Neutrophil (primary cell): ENCODE measurements at regions not wholly inside any gene's neighbourhood (a gene's known extent, or its start where the extent isn't known, plus 50 kb on each side); places are given as distances from the start of the nearest gene placed in this dataset.
A peak's percentile ranks its signal among the peaks of the same experiment; 100 is the strongest.
"Not testable (repeated sequence)": the region's sequence is repeated elsewhere in the genome, so short reads cannot be mapped to it uniquely, and the experiment has no call there.

ENCODE experiments used
- H3K27ac ChIP-seq: fragments of 200-600 bp; sonication (generic); 2 replicates; pipeline ENCODE4 v1.5.1; 2016; ENCODE audit warnings: mild to moderate bottlenecking, moderate library complexity
- H3K27me3 ChIP-seq: fragments of 200-600 bp; sonication (generic); 2 replicates; pipeline ENCODE4 v1.6.0; 2016; ENCODE audit warnings: mild to moderate bottlenecking
- H3K36me3 ChIP-seq: fragments of 200-600 bp; sonication (generic); 2 replicates; pipeline ENCODE4 v1.5.1; 2017
- H3K4me1 ChIP-seq, 2 experiments: fragments of 200-600 bp in 1 of 2; sonication (generic) in 1 of 2; 1 replicate in 1 of 2; 2 replicates in 1 of 2; pipeline versions ENCODE4 v1.5.1 to v1.6.1; 2013 to 2016; ENCODE audit warnings: low read depth in 1 of 2, low read length in 1 of 2, mild to moderate bottlenecking in 1 of 2, moderate library complexity in 1 of 2; ENCODE audit not compliant: control insufficient read depth in 1 of 2, insufficient read depth in 1 of 2
- H3K4me3 ChIP-seq, 2 experiments: fragments of 200-600 bp in 1 of 2; sonication (generic) in 1 of 2; 1 replicate in 1 of 2; 2 replicates in 1 of 2; pipeline ENCODE4 v1.5.1; 2013 to 2016; ENCODE audit warnings: low read depth in 1 of 2, low read length in 1 of 2, mild to moderate bottlenecking in 1 of 2, moderate library complexity in 1 of 2
- H3K9me3 ChIP-seq: fragments of 200-600 bp; sonication (generic); 2 replicates; pipeline ENCODE4 v1.5.1; 2016
- CTCF ChIP-seq: fragments of 200-600 bp; sonication (generic); IDR thresholded peaks from 2 replicates; pipeline ENCODE4 v1.5.1; 2016; ENCODE audit warnings: antibody characterized with exemption

GRCh38 chr21:41611966-41612606, 104.1 kb upstream of the TMPRSS2 start:
- Histone ChIP-seq H3K4me3 (no peak overlapping the region), H3K4me1 (no peaks in the 10 kb centered on the region), H3K9me3 (no peaks in the 10 kb centered on the region), H3K27me3 (peaks cover 38% of the 10 kb centered on the region), H3K36me3 (no peaks in the 10 kb centered on the region), H3K27ac (no peak overlapping the region)
- TF ChIP-seq CTCF = no peak

GRCh38 chr21:41611441-41611840, 103.5 kb upstream of the TMPRSS2 start:
- Histone ChIP-seq H3K4me3 (no peak overlapping the region), H3K36me3 (no peaks in the 10 kb centered on the region), H3K9me3 (no peaks in the 10 kb centered on the region), H3K27me3 (peaks cover 34% of the 10 kb centered on the region), H3K4me1 (no peaks in the 10 kb centered on the region), H3K27ac (no peak overlapping the region)
- no peak for TF ChIP-seq CTCF

- not testable (repeated sequence) for H3K4me3 ChIP-seq, H3K4me1 ChIP-seq, H3K27ac ChIP-seq, H3K9me3 ChIP-seq, H3K36me3 ChIP-seq
- H3K27me3 ChIP-seq = peaks cover 28% of the 10 kb centered on the region
Measured at GRCh38 chr21:41610840-41611115, 102.8 kb upstream of the TMPRSS2 start.

GRCh38 chr21:41610042-41610839, 102.3 kb upstream of the TMPRSS2 start:
- peak; percentile 41 for TF ChIP-seq CTCF
- H3K4me1 ChIP-seq = no peaks in the 10 kb centered on the region
- H3K9me3 ChIP-seq = no peaks in the 10 kb centered on the region
- H3K27me3 ChIP-seq = peaks cover 28% of the 10 kb centered on the region
- no peak overlapping the region for H3K27ac ChIP-seq
- no peaks in the 10 kb centered on the region for H3K36me3 ChIP-seq
- H3K4me3 ChIP-seq = no peak overlapping the region

GRCh38 chr21:41606706-41607105, 98.7 kb upstream of the TMPRSS2 start:
- Histone ChIP-seq H3K27me3 (peaks cover 11% of the 10 kb centered on the region), H3K4me1 (no peaks in the 10 kb centered on the region), H3K27ac (no peak overlapping the region), H3K4me3 (no peak overlapping the region), H3K9me3 (no peaks in the 10 kb centered on the region), H3K36me3 (no peaks in the 10 kb centered on the region)
- TF ChIP-seq CTCF = no peak

- Histone ChIP-seq H3K27me3 (peaks cover 8% of the 10 kb centered on the region), H3K27ac (no peak overlapping the region), H3K4me3 (no peak overlapping the region), H3K4me1 (no peaks in the 10 kb centered on the region), H3K9me3 (no peaks in the 10 kb centered on the region), H3K36me3 (no peaks in the 10 kb centered on the region)
- no peak for TF ChIP-seq CTCF
Measured at GRCh38 chr21:41605934-41606285, 98.0 kb upstream of the TMPRSS2 start.
